Activated CD4-positive, alpha-beta T cell treated with anti-CD3 and anti-CD28 coated beads, Interleukin-10, Interleukin-2, amounts not matched to agents 100 ng/mL and 50 ng/mL, durations not matched to agents 16 hours and 8 hours (primary cell): ENCODE measurements at regions not wholly inside any gene's neighbourhood (a gene's known extent, or its start where the extent isn't known, plus 50 kb on each side); places are given as distances from the start of the nearest gene placed in this dataset.
"Not testable (repeated sequence)": the region's sequence is repeated elsewhere in the genome, so short reads cannot be mapped to it uniquely, and the experiment has no call there.

ENCODE experiments used
- DNase-seq: peaks from one replicate; pipeline ENCODE4 v3.0.0-alpha.2; 2020

GRCh38 chr1:74818241-74818640, 85.3 kb downstream of the TYW3 start:
- DNase-seq: no peak

GRCh38 chr1:74818661-74819456, 85.9 kb downstream of the TYW3 start:
- no peak for DNase-seq

DNA sequence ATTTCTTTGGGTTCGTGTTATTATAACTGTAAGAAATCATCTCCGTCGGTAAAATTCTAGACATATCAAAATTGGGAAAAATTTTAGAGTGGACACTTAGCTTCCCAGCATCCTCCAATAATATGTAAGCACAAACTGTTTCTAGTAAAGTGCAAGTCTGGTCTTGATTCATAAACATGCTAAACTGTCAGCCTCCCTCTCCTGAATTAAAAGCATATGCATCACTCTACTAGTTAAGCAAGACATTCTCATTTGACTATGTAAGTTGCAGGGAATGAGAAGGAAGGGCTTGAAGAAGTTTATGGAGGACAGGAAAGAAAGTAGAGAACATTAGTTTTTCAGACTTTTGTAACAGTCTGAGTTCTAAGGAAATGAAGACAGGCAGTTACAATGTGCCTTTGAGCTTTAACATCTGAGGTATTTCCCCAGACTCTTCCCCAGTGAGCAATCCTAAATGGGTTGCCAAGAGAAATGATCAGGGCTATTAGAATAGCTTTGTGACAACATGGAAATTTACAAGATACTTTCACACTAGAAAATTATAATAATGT, 90.0 kb downstream of the TYW3 start:
- DNase-seq: no peak

DNA sequence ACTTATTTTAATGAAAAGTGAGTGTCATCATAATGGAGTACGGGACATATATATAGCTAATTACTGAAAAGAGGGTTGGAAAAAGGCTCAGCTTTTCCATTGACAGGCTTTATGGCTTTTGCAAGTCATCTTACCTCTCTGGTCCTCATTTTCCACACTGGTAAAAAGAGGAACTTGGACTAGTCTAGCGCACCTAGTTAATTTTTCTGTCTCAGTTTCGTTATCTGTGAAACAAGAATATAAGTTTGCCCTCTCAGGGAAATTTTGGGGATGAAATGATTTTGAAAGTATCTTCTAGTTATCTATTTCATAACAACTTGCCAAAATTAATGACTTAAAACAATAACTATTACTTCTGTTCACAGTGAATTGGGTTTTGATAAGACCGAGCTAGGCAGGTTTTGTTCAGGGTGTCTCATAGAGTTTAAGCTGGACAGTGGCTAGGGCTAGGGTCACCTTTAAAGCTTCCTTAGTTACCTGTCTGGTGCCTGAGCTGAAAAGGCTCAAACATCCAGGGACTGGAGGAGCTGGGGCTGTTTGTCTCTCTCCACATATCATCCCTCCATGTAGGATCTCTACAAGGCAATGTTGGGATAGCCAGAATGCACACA, 91.7 kb downstream of the TYW3 start:
- no peak for DNase-seq

DNA sequence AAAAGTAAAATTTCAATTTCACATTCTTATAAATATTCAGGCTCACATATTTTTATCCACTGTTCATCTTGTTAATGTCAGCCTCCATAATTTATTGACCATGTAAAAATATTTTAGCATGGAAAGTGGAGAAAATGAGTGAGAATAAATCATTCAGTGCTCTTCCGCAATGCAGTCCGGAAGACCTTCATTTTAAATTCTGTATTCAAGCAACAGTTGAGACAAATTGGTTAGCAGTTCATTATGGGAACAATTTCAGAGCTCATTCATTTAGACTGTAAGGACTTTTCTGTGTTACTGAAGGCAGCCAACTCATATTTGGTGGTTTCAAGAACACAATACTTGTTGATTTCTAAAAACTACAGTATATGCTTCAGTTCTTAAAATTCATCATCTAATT, 97.8 kb downstream of the TYW3 start:
- no peak for DNase-seq

- DNase-seq: no peak
Measured at GRCh38 chr1:74834261-74834660, 101.3 kb downstream of the TYW3 start.

DNA sequence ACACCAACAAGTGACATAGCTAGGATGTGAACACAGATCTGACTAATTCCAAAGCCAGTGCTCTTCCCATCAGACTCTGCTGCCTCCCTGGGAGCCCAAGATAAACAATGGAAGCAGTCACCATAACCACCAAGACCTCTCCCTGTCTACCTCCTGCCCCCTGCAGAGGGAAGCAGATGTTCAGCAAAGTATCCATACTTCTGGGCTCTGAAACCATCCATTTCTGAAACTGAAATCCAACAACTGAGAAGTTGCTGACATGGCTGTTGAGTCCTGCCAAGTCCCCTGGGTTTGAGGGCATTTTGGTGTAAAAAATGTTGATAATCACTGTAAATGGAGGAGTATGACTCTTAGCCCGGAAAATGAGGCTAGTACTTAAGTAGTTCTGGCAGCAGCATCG, 102.1 kb downstream of the TYW3 start:
- no peak for DNase-seq

DNA sequence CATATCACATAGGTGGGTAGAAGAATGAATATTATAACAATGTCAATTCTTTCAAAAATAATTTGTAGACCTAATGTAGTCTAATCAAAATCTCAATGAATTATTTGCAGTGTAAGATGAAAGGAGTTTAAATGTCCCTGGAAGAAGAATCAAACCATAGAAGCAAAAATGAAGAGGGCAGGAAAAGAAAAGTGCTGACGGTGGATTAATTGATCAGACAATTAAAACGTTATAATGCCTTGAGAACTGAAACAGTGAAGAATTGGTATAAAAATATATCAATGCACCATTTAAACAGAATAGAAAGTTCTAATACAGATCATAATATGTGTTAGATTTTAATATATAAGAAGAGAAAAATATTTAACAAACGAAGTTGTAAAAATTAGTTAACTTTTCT, 109.8 kb downstream of the TYW3 start:
- no peak for DNase-seq

DNA sequence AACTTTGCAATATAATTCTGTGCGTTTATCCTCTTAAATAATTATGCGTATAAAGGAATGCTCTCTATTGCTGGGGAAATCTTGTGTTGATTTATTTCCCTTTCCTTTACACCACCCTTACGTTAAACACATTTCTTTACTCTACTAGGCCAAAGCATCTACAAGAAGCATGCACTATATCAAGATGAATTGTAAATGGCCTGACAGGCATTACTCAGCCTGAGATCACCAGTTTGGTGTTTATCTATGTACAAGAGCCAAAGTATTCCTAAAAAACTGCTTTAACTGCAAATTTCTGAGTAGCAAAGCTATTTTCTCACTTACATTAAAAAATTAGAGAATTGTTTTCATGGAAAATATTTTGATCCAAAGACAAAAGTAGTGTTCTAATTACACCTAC, 114.8 kb downstream of the TYW3 start:
- DNase-seq: no peak

DNA sequence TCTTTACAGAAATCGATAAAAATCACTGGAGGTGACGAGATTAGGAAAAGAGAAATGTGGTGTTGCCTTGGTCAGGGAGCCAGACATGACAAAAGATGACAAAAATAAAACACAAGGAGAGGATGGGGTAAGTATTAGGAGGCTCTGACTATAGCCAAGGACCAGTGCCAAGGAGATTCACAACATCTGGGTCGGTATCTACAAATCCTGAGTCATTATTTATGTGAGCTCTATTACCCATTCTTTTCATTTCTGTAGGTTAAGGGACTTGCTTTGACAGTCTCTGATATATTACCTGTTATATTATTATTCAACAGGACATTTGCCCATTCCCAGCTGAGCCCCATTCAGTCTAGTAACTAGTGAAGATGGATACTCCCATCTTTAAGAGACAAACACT, 120.8 kb downstream of the TYW3 start:
- DNase-seq: no peak

DNA sequence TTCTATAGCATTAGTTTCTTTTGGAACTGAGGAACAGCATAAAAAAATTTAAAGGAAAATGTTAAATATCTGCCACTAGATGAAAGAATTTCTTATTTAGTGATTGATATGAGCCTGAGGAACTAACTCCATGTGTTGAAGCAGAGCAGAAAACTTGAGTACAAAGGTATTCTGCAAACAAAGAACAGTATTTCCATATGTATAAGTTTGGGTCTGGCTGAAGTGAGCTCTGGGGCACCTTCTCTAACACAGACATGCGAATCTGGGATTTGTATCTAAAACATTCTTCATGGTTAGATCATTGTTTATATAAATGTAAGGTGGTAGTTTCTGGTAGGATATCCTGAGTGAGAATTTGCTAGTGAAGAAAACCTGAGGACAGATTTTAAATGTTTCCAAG, 123.2 kb downstream of the TYW3 start:
- no peak for DNase-seq

DNA sequence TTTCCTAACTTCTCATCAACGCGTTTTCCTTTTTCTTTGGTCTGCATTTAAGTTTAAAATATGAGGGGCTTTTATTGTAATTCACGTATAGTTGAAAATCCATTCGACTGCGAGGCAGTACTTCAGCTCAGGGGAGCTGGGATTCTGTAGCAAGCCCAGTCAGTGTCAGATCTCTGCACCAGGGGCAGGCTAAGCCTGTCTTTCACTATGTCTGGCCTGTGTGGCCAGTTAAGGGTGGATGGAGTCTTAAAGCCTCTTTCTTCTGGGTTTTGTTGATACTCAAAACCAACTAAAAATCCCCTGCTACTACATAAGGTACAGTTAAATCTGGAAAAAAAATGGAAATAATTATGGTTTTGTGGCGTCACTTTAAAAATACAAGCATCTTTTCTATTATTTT, 124.7 kb downstream of the TYW3 start:
- DNase-seq: no peak

DNA sequence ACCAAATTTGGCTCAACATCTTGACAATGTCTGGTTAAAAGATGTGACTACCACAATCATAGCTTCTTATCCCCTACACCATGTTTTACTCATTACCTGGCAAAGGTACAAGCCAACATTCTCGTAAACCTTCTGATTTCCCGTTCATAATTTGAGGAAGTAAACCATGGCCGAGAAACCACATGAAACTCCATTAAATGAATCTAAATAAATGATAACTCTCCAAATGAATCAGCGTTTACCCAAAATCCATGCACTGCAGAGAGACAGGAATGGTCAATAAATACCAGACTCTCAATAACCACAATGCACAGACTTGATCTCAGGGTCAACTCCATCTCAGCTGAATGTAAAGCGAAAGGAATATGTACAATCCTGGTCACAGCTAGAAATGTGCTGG, 125.2 kb downstream of the TYW3 start:
- no peak for DNase-seq

- DNase-seq: no peak
Measured at GRCh38 chr1:74861867-74862266, 128.9 kb downstream of the TYW3 start.

- DNase-seq: no peak
Measured at GRCh38 chr1:74869702-74870101, 136.8 kb downstream of the TYW3 start.

- DNase-seq: not testable (repeated sequence)
Measured at GRCh38 chr1:74877366-74877765, 144.4 kb downstream of the TYW3 start.

- no peak for DNase-seq
Measured at GRCh38 chr1:74895411-74895810, 162.5 kb downstream of the TYW3 start.

DNA sequence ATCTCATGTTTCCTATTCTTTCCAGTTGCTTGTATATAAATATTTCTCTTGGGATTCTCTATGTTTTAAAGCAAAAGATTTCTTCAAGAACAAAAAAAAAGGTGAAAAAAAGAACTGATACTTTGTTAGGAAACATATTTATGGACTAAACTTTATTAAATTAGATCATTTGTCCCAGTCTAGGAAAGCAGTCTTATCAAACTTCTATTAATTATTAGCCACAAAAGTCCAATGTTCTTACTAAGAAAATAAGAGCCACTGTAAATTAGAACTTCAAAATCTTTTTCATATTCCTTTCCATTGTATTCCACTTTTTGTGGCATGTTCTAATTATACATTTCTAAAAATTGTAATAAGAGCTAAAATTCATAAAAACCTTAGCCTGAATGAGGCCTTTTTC, 175.2 kb downstream of the TYW3 start:
- DNase-seq: no peak

GRCh38 chr1:74908797-74909196, 175.8 kb downstream of the TYW3 start:
- no peak for DNase-seq

DNA sequence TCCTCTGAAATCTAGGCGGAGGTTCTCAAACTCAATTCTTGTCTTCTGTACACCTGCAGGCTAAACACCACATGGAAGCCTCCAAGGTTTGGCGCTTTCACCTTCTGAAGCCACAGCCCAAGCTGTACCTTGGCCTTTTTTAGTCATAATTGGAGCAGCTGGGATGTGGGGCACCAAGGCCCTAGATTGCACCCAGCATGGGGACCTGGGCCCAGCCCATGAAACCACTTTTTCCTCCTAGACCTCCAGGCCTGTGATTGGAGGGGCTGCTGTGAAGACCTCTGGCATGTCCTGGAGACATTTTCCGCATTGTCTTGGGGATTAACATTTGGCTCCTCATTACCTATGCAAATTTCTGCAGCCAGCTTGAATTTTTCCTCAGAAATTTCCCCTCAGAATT, 181.0 kb downstream of the TYW3 start:
- DNase-seq: no peak

DNA sequence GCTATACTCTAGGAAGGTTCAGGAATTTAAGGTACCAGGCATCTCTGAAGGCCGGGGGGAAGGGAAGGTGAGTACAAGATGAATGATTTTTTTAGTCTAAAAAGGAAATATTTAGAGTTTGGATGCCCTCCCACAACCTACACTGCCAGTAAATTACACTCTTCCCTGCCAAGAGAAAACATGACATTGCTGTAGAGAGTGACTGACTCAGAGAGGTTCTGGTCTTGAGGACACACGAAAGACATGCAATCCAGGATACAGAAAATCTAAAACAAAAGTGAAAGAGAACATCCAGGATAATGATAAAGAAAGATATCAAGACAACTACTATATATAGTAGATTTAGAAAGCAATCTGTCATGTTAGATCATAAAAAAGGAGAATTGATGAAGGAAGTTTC, 200.5 kb downstream of the TYW3 start:
- no peak for DNase-seq

- DNase-seq: no peak
Measured at GRCh38 chr1:74935446-74935845, 198.7 kb upstream of the LHX8 start.

DNA sequence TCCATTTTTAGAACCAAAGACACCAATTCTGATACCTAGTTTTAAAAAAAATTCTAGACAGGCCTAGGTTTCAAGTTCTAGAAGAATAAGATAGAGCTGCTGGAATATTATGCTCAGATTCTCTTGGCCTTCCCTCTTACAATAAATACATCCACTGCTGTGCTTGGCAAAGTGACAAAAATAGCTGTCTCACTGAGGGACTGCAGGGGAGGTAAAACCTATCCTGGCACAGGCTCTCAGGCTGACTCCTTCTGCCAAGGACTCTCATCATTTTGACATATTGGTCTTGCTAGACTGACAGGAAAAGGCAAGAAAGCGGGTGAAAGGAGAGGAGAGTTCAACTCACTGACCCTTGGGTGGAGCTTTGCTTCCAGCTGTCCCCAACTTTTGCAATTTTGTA, 197.0 kb upstream of the LHX8 start:
- no peak for DNase-seq

- DNase-seq: no peak
Measured at GRCh38 chr1:74943046-74943445, 191.1 kb upstream of the LHX8 start.

- no peak for DNase-seq
Measured at GRCh38 chr1:74946388-74946787, 187.8 kb upstream of the LHX8 start.
